A673 (cell line): ENCODE measurements at regions not wholly inside any gene's neighbourhood (a gene's known extent, or its start where the extent isn't known, plus 50 kb on each side); places are given as distances from the start of the nearest gene placed in this dataset.

Source experiments
- BruUV-seq: library from RNA; stranded (reverse); fragments of 400-500 nt; replicated peaks from 2 replicates; lab custom pipeline; 2021; lab: Mats Ljungman, UMichigan
- CTCF ChIA-PET: fragments of 300-600 bp; sonication (Branson Sonifier 250); formaldehyde crosslinking; loops from one replicate; lab custom pipeline; 2022; ENCODE audit warnings: antibody characterized with exemption; lab: Charles Lee
- POLR2A ChIA-PET: fragments of 300-600 bp; sonication (Branson Sonifier 250); formaldehyde crosslinking; loops from one replicate; lab custom pipeline; 2022; ENCODE audit warnings: antibody characterized with exemption; ENCODE audit not compliant: low non-redundant PET; lab: Charles Lee
- DNase-seq: peaks from one replicate; pipeline ENCODE4 v3.0.0-alpha.2; 2015; ENCODE audit warnings: low spot score
- H3K27ac ChIP-seq: fragments of 200-600 bp; sonication (generic); 2 replicates; pipeline ENCODE4 v1.5.1; 2016; ENCODE audit warnings: mixed run types, low read depth, mild to moderate bottlenecking, mixed read lengths, antibody characterized with exemption, low read length; ENCODE audit not compliant: poor library complexity, severe bottlenecking
- H3K27me3 ChIP-seq: fragments of 200-600 bp; sonication (generic); replicated peaks from 2 replicates; pipeline ENCODE4 v1.6.1; 2017; ENCODE audit warnings: mixed run types, low read depth, mild to moderate bottlenecking, mixed read lengths, antibody characterized with exemption, low read length; ENCODE audit not compliant: insufficient read depth, poor library complexity
- H3K36me3 ChIP-seq: fragments of 200-600 bp; sonication (generic); 2 replicates; pipeline ENCODE4 v1.6.1; 2016; ENCODE audit warnings: mixed run types, mild to moderate bottlenecking, mixed read lengths, antibody characterized with exemption, low read length; ENCODE audit not compliant: insufficient read depth, poor library complexity, severe bottlenecking
- H3K4me1 ChIP-seq: fragments of 200-600 bp; sonication (generic); 2 replicates; pipeline ENCODE4 v1.6.1; 2017; ENCODE audit warnings: mixed run types, mild to moderate bottlenecking, mixed read lengths, antibody characterized with exemption, low read length; ENCODE audit not compliant: insufficient read depth, poor library complexity, severe bottlenecking
- H3K4me3 ChIP-seq: fragments of 200-600 bp; sonication (generic); 2 replicates; pipeline ENCODE4 v1.5.1; 2016; ENCODE audit warnings: low read depth, mixed run types, mild to moderate bottlenecking, mixed read lengths, low read length; ENCODE audit not compliant: poor library complexity, severe bottlenecking
- H3K9me3 ChIP-seq: fragments of 200-600 bp; sonication (generic); 2 replicates; pipeline ENCODE4 v1.6.1; 2016; ENCODE audit warnings: mixed run types, low read depth, mild to moderate bottlenecking, mixed read lengths, antibody characterized with exemption, low read length; ENCODE audit not compliant: poor library complexity, severe bottlenecking
- EZH2 ChIP-seq: fragments of 200-600 bp; sonication (generic); IDR thresholded peaks from 2 replicates; pipeline ENCODE4 v1.6.1; 2017; ENCODE audit warnings: borderline replicate concordance, low read depth, mild to moderate bottlenecking, mixed read lengths, antibody characterized with exemption, low read length; ENCODE audit not compliant: poor library complexity, severe bottlenecking
- intact Hi-C: fragments of 100-400 bp; cut with micrococcal nuclease; formaldehyde crosslinking; loops from one replicate; pipeline ENCODE4 v1.10.0; 2022; ENCODE audit not compliant: unreplicated experiment
- TF ChIP-seq, protein P1 (sequence below): fragments of 300-800, 200-600 bp; sonication (generic); conservative IDR thresholded peaks from 2 replicates; pipeline ENCODE4 v1.5.1; 2017; ENCODE audit warnings: low read depth, mild to moderate bottlenecking, antibody characterized with exemption, low read length, moderate library complexity, mixed read lengths

GRCh38 chr15:57792724-57793449, 86.4 kb downstream of the POLR2M start:
- no peak for DNase-seq
- intact Hi-C loops: no loop called here
- Histone ChIP-seq H3K27ac (no peak overlapping the region), H3K4me1 (peaks cover 11% of the 10 kb centered on the region), H3K27me3 (no peaks in the 10 kb centered on the region), H3K36me3 (no peaks in the 10 kb centered on the region), H3K4me3 (no peak overlapping the region), H3K9me3 (no peaks in the 10 kb centered on the region)
- TF ChIP-seq EZH2: no peak
- TF ChIP-seq, protein P1, sequence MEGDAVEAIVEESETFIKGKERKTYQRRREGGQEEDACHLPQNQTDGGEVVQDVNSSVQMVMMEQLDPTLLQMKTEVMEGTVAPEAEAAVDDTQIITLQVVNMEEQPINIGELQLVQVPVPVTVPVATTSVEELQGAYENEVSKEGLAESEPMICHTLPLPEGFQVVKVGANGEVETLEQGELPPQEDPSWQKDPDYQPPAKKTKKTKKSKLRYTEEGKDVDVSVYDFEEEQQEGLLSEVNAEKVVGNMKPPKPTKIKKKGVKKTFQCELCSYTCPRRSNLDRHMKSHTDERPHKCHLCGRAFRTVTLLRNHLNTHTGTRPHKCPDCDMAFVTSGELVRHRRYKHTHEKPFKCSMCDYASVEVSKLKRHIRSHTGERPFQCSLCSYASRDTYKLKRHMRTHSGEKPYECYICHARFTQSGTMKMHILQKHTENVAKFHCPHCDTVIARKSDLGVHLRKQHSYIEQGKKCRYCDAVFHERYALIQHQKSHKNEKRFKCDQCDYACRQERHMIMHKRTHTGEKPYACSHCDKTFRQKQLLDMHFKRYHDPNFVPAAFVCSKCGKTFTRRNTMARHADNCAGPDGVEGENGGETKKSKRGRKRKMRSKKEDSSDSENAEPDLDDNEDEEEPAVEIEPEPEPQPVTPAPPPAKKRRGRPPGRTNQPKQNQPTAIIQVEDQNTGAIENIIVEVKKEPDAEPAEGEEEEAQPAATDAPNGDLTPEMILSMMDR: no peak
- no TSS peak for BruUV-seq
- ChIA-PET POLR2A (no interaction called here), CTCF (no interaction called here)

DNA sequence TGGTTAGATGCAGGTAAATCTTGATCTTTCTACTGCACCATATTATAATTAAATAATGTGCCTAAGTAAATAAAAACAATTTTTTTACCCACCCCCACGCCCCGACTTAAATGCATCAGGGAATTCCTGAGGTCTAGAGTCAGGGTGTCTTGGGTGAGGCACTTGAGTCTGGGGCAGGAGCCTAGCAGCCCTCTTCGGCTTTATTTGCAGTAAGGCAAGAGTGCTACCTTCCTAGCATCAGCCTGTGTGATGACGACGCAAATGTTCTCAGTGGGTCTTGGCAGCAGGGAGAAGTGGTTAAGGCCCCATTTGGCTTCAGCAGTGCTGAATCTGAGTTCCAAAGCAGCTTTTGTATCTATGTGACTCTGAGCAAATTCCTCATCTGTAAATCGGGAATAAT, 88.7 kb downstream of the POLR2M start:
- TF ChIP-seq EZH2: no peak
- TF ChIP-seq, protein P1: no peak
- POLR2A ChIA-PET: no interaction called here
- no peak for DNase-seq
- Histone ChIP-seq H3K9me3 (no peaks in the 10 kb centered on the region), H3K27ac (no peak overlapping the region), H3K4me1 (no peaks in the 10 kb centered on the region), H3K4me3 (no peak overlapping the region), H3K27me3 (no peaks in the 10 kb centered on the region), H3K36me3 (no peaks in the 10 kb centered on the region)
- CTCF ChIA-PET: no interaction called here
- intact Hi-C loops: no loop called here
- no TSS peak for BruUV-seq

DNA sequence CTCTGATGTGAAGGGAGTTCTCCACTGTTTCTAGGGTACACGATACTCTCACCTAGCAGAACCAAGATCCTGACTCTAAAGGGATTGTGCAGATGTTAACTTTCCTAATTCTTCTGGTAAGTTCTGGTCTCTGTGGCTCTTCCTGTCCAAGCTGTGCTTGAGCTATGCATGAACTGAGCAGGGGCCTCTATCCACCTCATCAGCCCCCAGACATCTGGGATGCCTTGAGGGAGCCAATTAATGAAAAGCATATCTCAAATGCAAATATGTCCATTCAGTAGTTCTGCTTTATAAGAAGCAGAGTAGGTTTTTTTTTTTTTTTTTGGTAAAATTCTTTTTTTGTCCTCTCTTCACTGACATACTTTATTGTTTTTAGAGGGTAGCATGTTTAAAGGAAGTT, 89.6 kb downstream of the POLR2M start:
- ChIA-PET POLR2A (no interaction called here), CTCF (no interaction called here)
- no peaks in the 10 kb centered on the region for H3K9me3 ChIP-seq
- H3K27ac ChIP-seq: no peak overlapping the region
- intact Hi-C loops: no loop called here
- no peak for DNase-seq
- H3K4me1 ChIP-seq: no peaks in the 10 kb centered on the region
- no peaks in the 10 kb centered on the region for H3K36me3 ChIP-seq
- no peak for TF ChIP-seq EZH2
- TF ChIP-seq, protein P1: no peak
- BruUV-seq: no TSS peak
- no peaks in the 10 kb centered on the region for H3K27me3 ChIP-seq
- no peak overlapping the region for H3K4me3 ChIP-seq
